ENCODE measurements at regions not wholly inside any gene's neighbourhood (a gene's known extent, or its start where the extent isn't known, plus 50 kb on each side); places are given as distances from the start of the nearest gene placed in this dataset.

DNA sequence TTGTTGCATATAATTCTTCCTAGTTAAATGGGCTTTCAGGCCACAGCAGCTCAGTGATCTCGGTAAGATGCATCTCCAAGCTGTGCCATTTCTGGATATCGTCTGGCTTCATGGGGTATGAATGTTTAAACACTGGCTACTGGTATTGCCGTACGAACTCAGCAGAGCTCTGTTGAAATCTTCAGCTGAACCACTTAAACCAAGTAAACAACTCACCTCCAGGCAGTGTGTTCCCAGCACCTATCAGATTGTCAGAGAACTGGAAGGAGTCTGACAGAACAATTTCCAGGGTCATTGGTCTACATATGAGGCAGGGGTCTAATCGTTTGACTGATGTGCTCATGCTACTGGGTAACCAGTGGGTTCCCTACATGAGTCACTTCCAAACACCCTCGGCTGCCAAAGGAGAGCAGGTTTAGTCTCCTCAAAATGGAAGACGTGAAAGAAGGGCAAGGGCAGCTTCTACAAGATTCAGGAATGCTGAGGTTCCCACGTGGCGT, 93.2 kb upstream of the BMAL1 start:
- POLR2A ChIA-PET, result no interaction called here
- intact Hi-C loops (cut with micrococcal nuclease), result loop anchor here (5.0 kb wide), 1 partner anchor 852 kb away; no protein-coding TSS in a partner anchor

More for the DNA sequence above, 93.2 kb upstream of the BMAL1 start:
- Histone ChIP-seq H3K79me2 (ENCODE audit: control insufficient read depth, insufficient read depth, low read length) (no peaks in the 10 kb centered on the region), H3K4me2 (ENCODE audit: insufficient read depth, low read length) (no peak overlapping the region), H4K20me1 (replicated peaks; ENCODE audit: control insufficient read depth, extremely low read depth, insufficient read depth, low read length) (no peaks in the 10 kb centered on the region), H3K9ac (replicated peaks; ENCODE audit: extremely low read depth, insufficient read depth, low read length) (no peak overlapping the region), H3K27ac (ENCODE audit: insufficient read depth, low read depth, low read length) (no peak overlapping the region), H3K27me3 (ENCODE audit: control insufficient read depth in 2 of 2, insufficient read depth in 2 of 2, low read length in 2 of 2) (peaks cover 12% of the 10 kb centered on the region in 2 experiments), H3K4me3 (replicated peaks in 1 of 3; ENCODE audit: insufficient read depth in 1 of 3, low read depth in 1 of 3, low read length in 3 of 3) (no peak overlapping the region), H3K4me1 (ENCODE audit: control insufficient read depth, extremely low read depth, insufficient read depth, low read length) (peaks cover 6% of the 10 kb centered on the region), H2AFZ (ENCODE audit: low read depth, low read length) (no peak overlapping the region), H3K9me1 (replicated peaks; ENCODE audit: control insufficient read depth, extremely low read depth, insufficient read depth, low read length) (no peaks in the 10 kb centered on the region), H3K9me3 (replicated peaks; ENCODE audit: control insufficient read depth, insufficient read depth, low read length) (no peaks in the 10 kb centered on the region), H3K36me3 (ENCODE audit: control insufficient read depth in 2 of 2, extremely low read depth in 1 of 2, insufficient read depth in 2 of 2, low read length in 2 of 2) (no peaks in the 10 kb centered on the region)
- no peak for FAIRE-seq
- CTCF ChIA-PET, result interaction anchor here (0.6 to 4.0 kb wide), 12 partner anchors 13 to 895 kb away, joined by 3 to 67 read pairs (median 4); no protein-coding TSS in a partner anchor
- no TSS peak for BruUV-seq (replicated peaks)
- DNase-seq (ENCODE audit: low read depth, low spot score), result no peak
- TF ChIP-seq JUN (IDR thresholded peaks at IDR 0.05; ENCODE audit: borderline replicate concordance, insufficient read depth, insufficient read length, low read depth) (no peak), FOS (IDR thresholded peaks at IDR 0.05; ENCODE audit: borderline replicate concordance, insufficient read depth, low read length) (no peak), POLR2A (IDR thresholded peaks at IDR 0.05; ENCODE audit: low read depth, low read length) (no peak), GATA2 (IDR thresholded peaks at IDR 0.05; ENCODE audit: insufficient read depth, insufficient read length, low read depth, low read length) (no peak), MYC (IDR thresholded peaks at IDR 0.05; ENCODE audit: low read depth, low read length) (no peak), POLR2AphosphoS5 (IDR thresholded peaks at IDR 0.05; ENCODE audit: insufficient read depth, low read depth, low read length) (no peak), EZH2 (IDR thresholded peaks at IDR 0.05; ENCODE audit: borderline replicate concordance, low read depth, low read length, severe bottlenecking) (no peak)
- TF ChIP-seq, protein P1, sequence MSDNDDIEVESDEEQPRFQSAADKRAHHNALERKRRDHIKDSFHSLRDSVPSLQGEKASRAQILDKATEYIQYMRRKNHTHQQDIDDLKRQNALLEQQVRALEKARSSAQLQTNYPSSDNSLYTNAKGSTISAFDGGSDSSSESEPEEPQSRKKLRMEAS (IDR thresholded peaks at IDR 0.05; ENCODE audit: insufficient read depth, insufficient read length), result no peak
- TF ChIP-seq, protein P2, sequence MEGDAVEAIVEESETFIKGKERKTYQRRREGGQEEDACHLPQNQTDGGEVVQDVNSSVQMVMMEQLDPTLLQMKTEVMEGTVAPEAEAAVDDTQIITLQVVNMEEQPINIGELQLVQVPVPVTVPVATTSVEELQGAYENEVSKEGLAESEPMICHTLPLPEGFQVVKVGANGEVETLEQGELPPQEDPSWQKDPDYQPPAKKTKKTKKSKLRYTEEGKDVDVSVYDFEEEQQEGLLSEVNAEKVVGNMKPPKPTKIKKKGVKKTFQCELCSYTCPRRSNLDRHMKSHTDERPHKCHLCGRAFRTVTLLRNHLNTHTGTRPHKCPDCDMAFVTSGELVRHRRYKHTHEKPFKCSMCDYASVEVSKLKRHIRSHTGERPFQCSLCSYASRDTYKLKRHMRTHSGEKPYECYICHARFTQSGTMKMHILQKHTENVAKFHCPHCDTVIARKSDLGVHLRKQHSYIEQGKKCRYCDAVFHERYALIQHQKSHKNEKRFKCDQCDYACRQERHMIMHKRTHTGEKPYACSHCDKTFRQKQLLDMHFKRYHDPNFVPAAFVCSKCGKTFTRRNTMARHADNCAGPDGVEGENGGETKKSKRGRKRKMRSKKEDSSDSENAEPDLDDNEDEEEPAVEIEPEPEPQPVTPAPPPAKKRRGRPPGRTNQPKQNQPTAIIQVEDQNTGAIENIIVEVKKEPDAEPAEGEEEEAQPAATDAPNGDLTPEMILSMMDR (IDR thresholded peaks at IDR 0.05; ENCODE audit: extremely low read depth in 1 of 2, insufficient read depth in 1 of 2, low read depth in 1 of 2, low read length in 2 of 2), result no peak
- dilution Hi-C loops (cut with MboI; ENCODE audit: extremely low pct_ligation_motif_present, low sequenced_read_pairs), result no loop called here

All from endothelial cell of umbilical vein (primary cell).